ENCODE measurements at regions not wholly inside any gene's neighbourhood (a gene's known extent, or its start where the extent isn't known, plus 50 kb on each side); places are given as distances from the start of the nearest gene placed in this dataset.

- TF ChIP-seq CTCF (conservative IDR thresholded peaks at IDR 0.05), result no peak
- no peak overlapping the region for H3K27ac ChIP-seq
Observed at GRCh38 chr5:67520161-67520908, 323.7 kb upstream of the CD180 start.

- TF ChIP-seq CTCF (conservative IDR thresholded peaks at IDR 0.05), result no peak
- no peak overlapping the region for H3K27ac ChIP-seq
Observed at GRCh38 chr5:67518227-67518626, 321.6 kb upstream of the CD180 start.

GRCh38 chr5:67516948-67517565 lies 320.5 kb upstream of the CD180 start:
- no peak overlapping the region for H3K27ac ChIP-seq
- no peak for TF ChIP-seq CTCF (conservative IDR thresholded peaks at IDR 0.05)

GRCh38 chr5:67515762-67516161 lies 319.2 kb upstream of the CD180 start:
- H3K27ac ChIP-seq, result no peak overlapping the region
- TF ChIP-seq CTCF (conservative IDR thresholded peaks at IDR 0.05), result no peak

- no peak overlapping the region for H3K27ac ChIP-seq
- no peak for TF ChIP-seq CTCF (conservative IDR thresholded peaks at IDR 0.05)
Observed at GRCh38 chr5:67515020-67515689, 318.6 kb upstream of the CD180 start.

GRCh38 chr5:67512758-67513157 lies 316.2 kb upstream of the CD180 start:
- TF ChIP-seq CTCF (conservative IDR thresholded peaks at IDR 0.05), result no peak
- H3K27ac ChIP-seq, result no peak overlapping the region

GRCh38 chr5:67511911-67512310 lies 315.3 kb upstream of the CD180 start:
- no peak overlapping the region for H3K27ac ChIP-seq
- TF ChIP-seq CTCF (conservative IDR thresholded peaks at IDR 0.05), result no peak

All from VCaP (cell line).